B cell (primary cell): ENCODE measurements at regions not wholly inside any gene's neighbourhood (a gene's known extent, or its start where the extent isn't known, plus 50 kb on each side); places are given as distances from the start of the nearest gene placed in this dataset.

Experiments used
- CTCF ChIP-seq: fragments of 200-600 bp; IDR thresholded peaks from one replicate; pipeline ENCODE4 v1.8.0; 2022; ENCODE audit warnings: antibody characterized with exemption, mild to moderate bottlenecking
- EZH2 ChIP-seq: IDR thresholded peaks from 2 replicates; pipeline ENCODE4 v1.6.1; 2012; ENCODE audit warnings: borderline replicate concordance, low read depth, mild to moderate bottlenecking, moderate library complexity, low read length; ENCODE audit not compliant: insufficient read depth, poor library complexity, severe bottlenecking

- TF ChIP-seq CTCF: no peak
- TF ChIP-seq EZH2: no peak
Observed at GRCh38 chr20:56945057-56945456, 316.0 kb downstream of the TFAP2C start.
